Urinary bladder (tissue), 3 donors: ENCODE measurements at regions not wholly inside any gene's neighbourhood (a gene's known extent, or its start where the extent isn't known, plus 50 kb on each side); places are given as distances from the start of the nearest gene placed in this dataset.
"Not testable (repeated sequence)": the region's sequence is repeated elsewhere in the genome, so short reads cannot be mapped to it uniquely, and the experiment has no call there.

Experiments
- DNase-seq: peaks from one replicate; pipeline ENCODE4 v3.0.0-alpha.2; 2015; ENCODE audit errors: extremely low spot score
- H3K27ac ChIP-seq: one replicate; pipeline ENCODE4 v1.5.1; 2013; ENCODE audit warnings: low read depth, mild to moderate bottlenecking, moderate library complexity
- H3K36me3 ChIP-seq: one replicate; pipeline ENCODE4 v1.6.1; 2013; ENCODE audit warnings: mild to moderate bottlenecking, moderate library complexity; ENCODE audit not compliant: insufficient read depth
- H3K4me1 ChIP-seq: one replicate; pipeline ENCODE4 v1.6.1; 2013; ENCODE audit warnings: mild to moderate bottlenecking, moderate library complexity; ENCODE audit not compliant: insufficient read depth
- H3K4me3 ChIP-seq: one replicate; pipeline ENCODE4 v1.5.1; 2013; ENCODE audit warnings: low read depth, low read length
- WGBS: extraction: QIAGEN DNeasy Blood & Tissue Kit; methylation state at CpG from one replicate; pipeline ENCODE4 v1.1.7; 2013; 5-methylcytosine and 5-hydroxymethylcytosine counted together
- donor health status: healthy with polysubstance abuse.
- donor health status: healthy.

DNA sequence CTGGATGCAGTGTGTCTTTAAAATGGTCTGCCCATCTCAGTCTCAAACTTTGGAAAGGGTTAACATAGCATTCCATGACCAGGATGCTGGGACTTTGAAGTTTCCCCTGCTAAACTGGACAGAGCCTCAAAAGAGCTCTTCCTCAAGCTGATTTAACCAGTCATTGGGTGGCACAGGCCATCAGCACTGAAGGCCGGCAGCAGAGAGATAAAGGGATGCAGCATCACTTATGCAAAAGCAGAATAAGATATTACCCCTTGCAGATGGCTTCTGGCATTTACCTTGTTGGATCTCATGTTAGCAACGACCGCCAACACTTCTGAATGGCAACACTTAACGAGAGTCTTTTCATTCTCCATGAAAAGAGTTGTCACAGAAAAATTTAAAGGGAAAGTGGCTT is 179.0 kb downstream of the LMLN start:
- 23% methylated on average over 4 of the region's 4 CpGs for WGBS
- DNase-seq, H3K4me3 ChIP-seq, H3K36me3 ChIP-seq, H3K27ac ChIP-seq, H3K4me1 ChIP-seq: not testable (repeated sequence)

DNA sequence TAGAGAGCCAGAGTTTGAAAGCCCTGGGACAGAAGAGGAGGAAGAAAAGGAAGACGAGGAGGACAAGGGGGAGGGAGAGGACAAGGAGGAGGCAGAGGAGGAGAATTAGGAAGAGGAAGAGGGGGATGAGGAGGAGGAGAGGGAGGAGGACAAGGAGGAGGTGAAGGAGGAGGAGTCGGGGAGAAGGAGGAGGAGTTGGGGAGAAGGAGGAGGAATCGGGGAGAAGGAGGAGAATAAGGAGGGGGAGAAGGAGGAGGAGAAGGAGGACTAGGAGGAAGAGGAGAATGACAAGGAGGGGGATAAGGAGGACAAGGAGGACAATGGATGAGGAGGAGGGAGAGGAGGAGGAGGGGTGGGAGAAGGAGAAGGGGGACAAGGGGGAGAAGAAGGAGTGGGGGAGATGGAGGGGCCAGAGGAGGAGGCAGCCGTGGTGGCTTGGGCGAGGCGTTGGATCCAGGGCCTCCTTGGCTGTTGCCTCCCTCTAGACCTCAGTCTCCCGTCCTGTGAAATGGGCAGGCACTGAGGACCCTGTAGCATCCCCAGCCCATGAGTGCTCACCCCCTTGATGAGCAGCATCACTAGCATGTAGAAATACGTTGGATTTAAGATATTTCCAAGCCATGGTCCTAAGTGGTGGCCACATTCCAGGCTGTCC is 179.6 kb downstream of the LMLN start:
- WGBS, result 69% methylated on average over 8 of the region's 8 CpGs
- DNase-seq, H3K4me3 ChIP-seq, H3K4me1 ChIP-seq, H3K27ac ChIP-seq, H3K36me3 ChIP-seq: not testable (repeated sequence)

- not testable (repeated sequence) for H3K4me1 ChIP-seq, H3K27ac ChIP-seq, H3K36me3 ChIP-seq, H3K4me3 ChIP-seq, DNase-seq
- WGBS, result 61% methylated on average over 11 of the region's 15 CpGs
Measured at GRCh38 chr3:198143300-198144137, 183.5 kb downstream of the LMLN start.

DNA sequence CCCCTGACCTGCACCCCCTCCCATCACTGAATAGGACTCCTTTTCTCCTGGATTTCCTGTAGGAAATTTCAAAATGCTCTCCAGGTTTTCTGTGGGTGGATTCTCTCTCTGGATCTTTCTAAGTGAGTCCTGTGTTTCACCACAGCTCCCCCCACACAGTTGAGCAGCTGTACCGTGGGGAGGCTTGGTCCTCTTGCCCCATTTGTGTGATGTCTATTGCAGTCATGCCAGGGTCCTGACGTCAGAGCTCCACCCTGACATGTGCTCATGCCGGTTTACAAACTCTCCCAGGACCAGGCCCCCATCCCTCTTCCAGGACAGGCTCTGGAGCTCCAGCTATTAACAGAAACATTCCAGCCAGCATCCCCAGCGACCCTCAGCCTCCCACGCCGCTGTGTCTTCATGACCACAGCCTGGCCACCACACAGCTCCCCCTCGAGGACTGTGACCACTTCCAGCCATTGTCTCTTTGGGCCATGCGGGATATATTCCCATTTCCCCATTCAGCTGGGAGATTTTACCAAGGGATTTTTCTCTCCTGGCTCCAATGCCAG is 185.3 kb downstream of the LMLN start:
- not testable (repeated sequence) for H3K36me3 ChIP-seq, H3K4me1 ChIP-seq, DNase-seq, H3K4me3 ChIP-seq, H3K27ac ChIP-seq
- WGBS, result 18% methylated on average over 3 of the region's 8 CpGs

- peak; percentile 29 for DNase-seq
- H3K4me1 ChIP-seq, result not testable (repeated sequence)
Measured at GRCh38 chr3:198146070-198146469, 186.1 kb downstream of the LMLN start.

DNA sequence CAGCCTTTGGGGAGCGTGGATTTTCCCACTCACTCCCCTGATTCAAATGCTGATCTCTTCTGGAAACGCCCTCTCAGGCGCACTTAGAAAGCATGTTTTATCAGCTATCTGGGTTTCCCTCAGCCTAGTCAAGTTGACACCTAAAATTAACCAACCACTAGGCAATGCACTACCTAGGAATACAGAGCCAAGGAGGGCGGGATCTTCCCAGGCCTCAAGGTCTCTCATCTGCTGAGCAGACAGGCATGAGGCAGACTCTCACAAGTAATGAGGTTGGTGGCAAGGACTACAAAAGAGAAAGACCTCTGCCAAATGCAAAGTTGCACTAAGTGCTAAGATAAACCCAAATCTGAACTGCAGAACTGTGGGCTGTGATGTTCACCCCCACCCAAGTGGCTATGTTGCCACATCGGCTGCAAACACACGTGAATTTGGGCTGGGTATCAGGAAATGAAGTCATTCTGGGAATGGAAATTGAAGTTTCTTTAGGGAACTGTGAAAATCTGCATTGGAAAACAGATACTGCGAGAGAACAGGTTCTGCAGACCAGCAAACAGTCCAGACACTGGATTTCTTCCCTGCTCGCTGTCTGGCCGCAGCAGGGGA is 186.6 kb downstream of the LMLN start:
- H3K36me3 ChIP-seq, H3K4me1 ChIP-seq, H3K27ac ChIP-seq, DNase-seq, H3K4me3 ChIP-seq: not testable (repeated sequence)
- 78% methylated on average over 8 of the region's 9 CpGs for WGBS

More at GRCh38 chr3:198146070-198146469, 186.1 kb downstream of the LMLN start:
- not testable (repeated sequence) for H3K27ac ChIP-seq, H3K4me3 ChIP-seq, H3K36me3 ChIP-seq
- WGBS, result 39% methylated on average over 4 of the region's 5 CpGs

DNA sequence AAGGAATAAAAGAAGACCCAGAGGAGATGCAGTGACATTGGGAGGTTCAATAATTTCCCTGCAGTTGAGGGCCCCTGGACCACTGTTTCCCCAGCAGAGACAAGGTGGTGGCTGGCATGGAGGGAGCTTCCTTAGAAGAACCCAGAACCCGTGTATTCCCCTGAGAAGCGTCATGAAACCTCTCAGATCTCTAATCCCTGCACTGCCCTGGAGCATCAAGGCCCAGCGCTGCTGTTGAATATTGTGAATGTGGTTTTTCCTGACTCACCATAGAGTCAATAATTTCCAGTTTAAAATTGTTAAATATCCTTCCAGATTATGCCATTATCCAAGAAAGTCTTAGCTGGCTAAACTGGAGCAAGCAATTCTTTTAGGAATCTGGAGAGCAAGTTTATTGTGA is 187.2 kb downstream of the LMLN start:
- not testable (repeated sequence) for H3K4me3 ChIP-seq, H3K4me1 ChIP-seq, DNase-seq, H3K27ac ChIP-seq, H3K36me3 ChIP-seq
- 94% methylated on average over 1 of the region's 3 CpGs for WGBS

DNA sequence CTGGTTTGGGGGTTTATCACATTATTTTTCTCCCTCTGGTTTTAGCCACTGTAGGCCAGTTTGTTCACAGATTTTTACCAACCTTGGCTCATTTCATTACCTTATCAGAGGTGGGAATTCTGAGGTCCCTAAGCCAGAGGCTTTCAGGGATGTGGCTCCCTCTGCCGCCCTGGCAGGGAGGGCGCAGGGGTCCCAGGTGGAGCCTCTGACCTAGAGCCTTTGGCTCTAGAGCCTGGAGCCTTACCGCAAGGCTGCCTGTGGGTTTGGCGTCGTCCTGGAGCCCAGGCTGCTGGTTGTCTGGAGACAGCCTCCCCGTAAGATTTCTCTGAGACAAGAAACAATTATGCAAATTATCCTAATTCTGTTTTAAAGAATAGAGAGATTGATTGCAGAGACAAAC is 188.0 kb downstream of the LMLN start:
- H3K4me1 ChIP-seq, H3K4me3 ChIP-seq, DNase-seq, H3K36me3 ChIP-seq, H3K27ac ChIP-seq: not testable (repeated sequence)
- 67% methylated on average over 6 of the region's 6 CpGs for WGBS

DNA sequence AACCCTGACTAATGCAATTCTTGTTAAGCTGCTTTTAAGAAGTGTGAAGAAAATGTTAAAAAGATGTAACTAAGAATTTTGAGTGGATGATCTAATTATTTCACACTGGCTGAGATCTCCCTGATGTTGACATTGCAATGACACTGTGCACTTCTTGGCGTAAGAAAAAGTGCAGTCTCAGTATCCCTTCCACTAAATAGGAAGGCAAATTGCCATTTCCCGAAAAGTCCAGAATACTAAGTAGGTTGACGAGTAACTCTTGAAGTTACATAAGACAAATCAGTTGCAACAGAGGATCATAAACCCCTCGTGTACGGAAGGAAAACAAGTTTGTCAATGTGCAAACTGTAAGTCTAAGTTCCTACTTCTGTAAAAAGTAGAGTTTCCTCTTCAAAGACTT is 189.9 kb downstream of the LMLN start:
- DNase-seq, H3K27ac ChIP-seq, H3K4me1 ChIP-seq, H3K4me3 ChIP-seq, H3K36me3 ChIP-seq: not testable (repeated sequence)
- WGBS, result 67% methylated on average over 5 of the region's 5 CpGs

GRCh38 chr3:198151867-198152266 is 191.8 kb downstream of the LMLN start:
- not testable (repeated sequence) for H3K4me3 ChIP-seq, H3K4me1 ChIP-seq, H3K36me3 ChIP-seq, H3K27ac ChIP-seq, DNase-seq
- 64% methylated on average over 4 of the region's 4 CpGs for WGBS

DNA sequence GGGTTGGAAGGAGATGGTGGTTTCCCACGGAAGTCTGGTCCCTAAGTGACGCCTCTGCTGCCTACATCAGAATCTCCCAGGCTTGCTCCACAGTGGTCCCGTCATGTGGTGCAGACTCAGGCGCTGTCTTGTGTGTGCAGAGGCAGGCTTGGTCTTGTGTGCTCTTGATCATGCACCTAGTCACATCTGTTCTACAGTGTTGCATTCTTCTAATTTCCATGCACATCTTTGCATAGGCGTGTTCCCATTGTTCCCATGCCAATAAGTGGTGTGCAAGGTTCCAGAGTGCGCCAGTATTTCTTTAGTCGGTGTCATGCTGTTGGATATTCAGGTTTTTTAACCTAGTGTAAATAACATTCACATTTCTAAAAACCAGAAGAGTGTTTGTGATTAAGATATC is 195.8 kb downstream of the LMLN start:
- not testable (repeated sequence) for H3K4me1 ChIP-seq, H3K27ac ChIP-seq, H3K36me3 ChIP-seq, H3K4me3 ChIP-seq, DNase-seq
- 88% methylated on average over 4 of the region's 7 CpGs for WGBS

GRCh38 chr3:198157231-198157868 is 197.3 kb downstream of the LMLN start:
- 15% methylated on average over 9 of the region's 42 CpGs for WGBS

DNA sequence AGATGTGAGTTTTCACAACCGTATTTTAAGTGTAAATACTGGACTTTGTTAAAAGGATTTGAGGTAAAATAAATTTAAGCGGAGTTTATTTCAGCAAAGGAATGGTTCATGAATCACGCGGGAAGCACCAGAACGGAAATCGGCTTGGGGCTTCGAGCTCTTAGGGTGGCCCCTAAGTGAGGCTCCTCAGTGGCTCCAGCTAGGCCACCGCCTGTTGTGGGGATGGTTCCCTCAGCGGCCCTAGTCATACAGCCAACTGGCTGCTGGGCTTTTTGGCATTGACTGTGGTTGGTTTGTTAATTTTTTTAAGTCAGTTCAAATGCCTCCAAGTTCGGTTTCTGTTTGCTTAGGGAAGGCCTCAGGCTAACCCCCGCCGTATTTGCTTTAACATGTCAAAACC is 198.0 kb downstream of the LMLN start:
- not testable (repeated sequence) for H3K4me1 ChIP-seq, H3K27ac ChIP-seq, DNase-seq, H3K36me3 ChIP-seq, H3K4me3 ChIP-seq
- 69% methylated on average over 7 of the region's 12 CpGs for WGBS

More at GRCh38 chr3:198157231-198157868, 197.3 kb downstream of the LMLN start:
- H3K4me3 ChIP-seq, H3K27ac ChIP-seq, H3K36me3 ChIP-seq, DNase-seq, H3K4me1 ChIP-seq: not testable (repeated sequence)
